SU-DHL-6 (cell line): ENCODE measurements at regions not wholly inside any gene's neighbourhood (a gene's known extent, or its start where the extent isn't known, plus 50 kb on each side); places are given as distances from the start of the nearest gene placed in this dataset.

Experiments
- CTCF ChIP-seq: fragments of 200-600 bp; sonication (generic); IDR thresholded peaks from one replicate; pipeline ENCODE4 v1.5.1; 2017; ENCODE audit warnings: antibody characterized with exemption, mild to moderate bottlenecking, low read length, moderate library complexity; ENCODE audit not compliant: insufficient read depth, poor library complexity, severe bottlenecking
- EZH2phosphoT487 ChIP-seq: fragments of 200-600 bp; sonication (generic), shearing (Covaris generic); conservative IDR thresholded peaks from 2 replicates; pipeline ENCODE4 v1.6.1; 2018; ENCODE audit warnings: mild to moderate bottlenecking, antibody characterized with exemption, low read length, moderate library complexity, mixed read lengths

GRCh38 chr6:885051-885590 is 192.2 kb upstream of the EXOC2 start:
- TF ChIP-seq CTCF: no peak
- no peak for TF ChIP-seq EZH2phosphoT487
